GM10248 (cell line): ENCODE measurements at regions not wholly inside any gene's neighbourhood (a gene's known extent, or its start where the extent isn't known, plus 50 kb on each side); places are given as distances from the start of the nearest gene placed in this dataset.

Experiments used
- CTCF ChIA-PET: fragments of 300-600 bp; sonication (Branson Sonifier 250); formaldehyde crosslinking; extraction: SDS; loops from one replicate; lab custom pipeline; 2021; ENCODE audit warnings: antibody characterized with exemption; lab: Yijun Ruan, JAX
- POLR2A ChIA-PET: fragments of 350-650 bp; sonication (Branson Sonifier 250); formaldehyde crosslinking; extraction: SDS; loops from one replicate; lab custom pipeline; 2020; ENCODE audit warnings: antibody characterized with exemption; lab: Yijun Ruan, JAX
- DNase-seq: peaks from one replicate; pipeline ENCODE4 v3.0.0; 2012; ENCODE audit errors: extremely low spot score
- TF ChIP-seq, protein P1 (sequence below): IDR thresholded peaks from 2 replicates; pipeline ENCODE4 v1.5.1; 2012; ENCODE audit warnings: mild to moderate bottlenecking, low read depth; ENCODE audit errors: extremely low read depth, missing control alignments, control extremely low read depth

- DNase-seq: no peak
- ChIA-PET POLR2A (no interaction called here), CTCF (no interaction called here)
- TF ChIP-seq, protein P1, sequence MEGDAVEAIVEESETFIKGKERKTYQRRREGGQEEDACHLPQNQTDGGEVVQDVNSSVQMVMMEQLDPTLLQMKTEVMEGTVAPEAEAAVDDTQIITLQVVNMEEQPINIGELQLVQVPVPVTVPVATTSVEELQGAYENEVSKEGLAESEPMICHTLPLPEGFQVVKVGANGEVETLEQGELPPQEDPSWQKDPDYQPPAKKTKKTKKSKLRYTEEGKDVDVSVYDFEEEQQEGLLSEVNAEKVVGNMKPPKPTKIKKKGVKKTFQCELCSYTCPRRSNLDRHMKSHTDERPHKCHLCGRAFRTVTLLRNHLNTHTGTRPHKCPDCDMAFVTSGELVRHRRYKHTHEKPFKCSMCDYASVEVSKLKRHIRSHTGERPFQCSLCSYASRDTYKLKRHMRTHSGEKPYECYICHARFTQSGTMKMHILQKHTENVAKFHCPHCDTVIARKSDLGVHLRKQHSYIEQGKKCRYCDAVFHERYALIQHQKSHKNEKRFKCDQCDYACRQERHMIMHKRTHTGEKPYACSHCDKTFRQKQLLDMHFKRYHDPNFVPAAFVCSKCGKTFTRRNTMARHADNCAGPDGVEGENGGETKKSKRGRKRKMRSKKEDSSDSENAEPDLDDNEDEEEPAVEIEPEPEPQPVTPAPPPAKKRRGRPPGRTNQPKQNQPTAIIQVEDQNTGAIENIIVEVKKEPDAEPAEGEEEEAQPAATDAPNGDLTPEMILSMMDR: no peak
These were observed 104.0 kb upstream of the ACTRT1 start for GRCh38 chrX:128156204-128156603.

- POLR2A ChIA-PET: no interaction called here
- TF ChIP-seq, protein P1: no peak
- DNase-seq: no peak
- CTCF ChIA-PET: no interaction called here
These were observed 90.5 kb upstream of the ACTRT1 start for GRCh38 chrX:128142745-128143144.

GRCh38 chrX:128106630-128107029 lies 54.4 kb upstream of the ACTRT1 start:
- ChIA-PET POLR2A (no interaction called here), CTCF (no interaction called here)
- TF ChIP-seq, protein P1: peak; percentile 18
- no peak for DNase-seq

GRCh38 chrX:128105659-128106058 lies 53.5 kb upstream of the ACTRT1 start:
- ChIA-PET CTCF (no interaction called here), POLR2A (no interaction called here)
- TF ChIP-seq, protein P1: no peak
- no peak for DNase-seq
